ENCODE measurements at regions not wholly inside any gene's neighbourhood (a gene's known extent, or its start where the extent isn't known, plus 50 kb on each side); places are given as distances from the start of the nearest gene placed in this dataset.
A peak's percentile ranks its signal among the peaks of the same experiment; 100 is the strongest.

- no peak for DNase-seq
These were observed 170.9 kb downstream of the DUSP6 start for GRCh38 chr12:89181271-89181920.

- no peak for DNase-seq
These were observed 171.8 kb downstream of the DUSP6 start for GRCh38 chr12:89180496-89180895.

DNA sequence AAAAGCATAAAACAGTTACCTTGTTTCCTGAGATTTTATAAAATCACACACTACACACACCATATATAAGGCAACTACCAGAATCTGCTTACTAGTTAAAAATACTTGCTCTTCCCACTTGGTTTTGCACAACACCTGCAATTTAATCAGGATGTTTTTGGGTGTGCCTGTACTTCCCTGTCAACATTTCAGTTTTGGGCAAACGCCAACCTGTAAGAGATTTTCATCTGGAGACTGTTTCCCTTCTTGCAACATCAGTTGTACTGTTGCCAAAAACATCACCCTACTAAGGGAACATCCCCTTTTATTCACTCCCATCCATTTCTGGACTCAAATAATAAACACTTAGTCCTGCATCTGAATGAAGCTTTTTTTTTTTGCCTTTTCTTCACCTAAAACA, 172.3 kb downstream of the DUSP6 start:
- no peak for DNase-seq

- DNase-seq: no peak
These were observed 173.1 kb downstream of the DUSP6 start for GRCh38 chr12:89179245-89179644.

DNA sequence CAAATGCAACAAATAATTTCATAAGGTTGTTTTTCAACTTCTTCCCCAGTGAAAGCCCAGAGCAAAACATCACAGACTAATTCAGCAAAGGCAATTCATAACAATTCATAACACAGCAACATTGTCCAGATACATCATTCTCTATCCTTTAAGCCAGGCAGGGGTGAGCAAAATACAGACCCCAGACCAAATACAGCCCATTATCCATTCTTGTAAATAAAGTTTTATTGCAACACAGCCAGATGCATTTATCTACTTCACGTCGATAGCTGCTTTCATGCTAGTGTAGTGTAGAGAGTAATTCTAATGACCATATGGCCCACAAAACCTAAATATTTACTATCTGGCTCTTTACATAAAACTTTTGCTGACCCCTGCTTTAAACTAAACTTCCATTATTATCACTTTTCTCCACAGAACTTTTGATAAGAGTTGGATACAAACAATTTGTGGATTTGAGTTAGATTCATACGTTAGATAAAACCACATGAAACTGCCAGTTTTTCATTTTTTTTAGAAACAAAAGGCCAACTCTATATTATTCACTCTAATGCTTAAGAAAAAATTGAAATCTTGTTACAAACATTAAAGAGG, 174.4 kb downstream of the DUSP6 start:
- no peak for DNase-seq

DNA sequence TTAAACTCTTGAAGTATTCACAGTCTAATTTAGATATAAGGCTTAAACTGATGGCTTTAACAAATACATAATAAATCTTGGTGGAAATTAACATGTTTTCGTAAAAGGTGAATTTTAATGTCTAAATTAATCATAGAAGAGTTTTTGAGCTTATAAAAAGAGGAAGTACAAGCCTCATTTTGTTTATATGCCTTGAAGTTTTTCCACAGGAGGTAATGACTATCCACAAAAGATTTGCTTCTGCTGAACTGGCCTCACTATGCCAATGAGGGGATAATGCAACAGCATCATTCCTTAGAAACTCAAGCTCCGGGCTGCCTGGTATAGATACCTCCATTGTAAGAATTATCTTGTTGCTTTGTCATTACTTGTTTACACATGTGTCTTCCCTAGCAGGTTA, 175.6 kb downstream of the DUSP6 start:
- DNase-seq: no peak

DNA sequence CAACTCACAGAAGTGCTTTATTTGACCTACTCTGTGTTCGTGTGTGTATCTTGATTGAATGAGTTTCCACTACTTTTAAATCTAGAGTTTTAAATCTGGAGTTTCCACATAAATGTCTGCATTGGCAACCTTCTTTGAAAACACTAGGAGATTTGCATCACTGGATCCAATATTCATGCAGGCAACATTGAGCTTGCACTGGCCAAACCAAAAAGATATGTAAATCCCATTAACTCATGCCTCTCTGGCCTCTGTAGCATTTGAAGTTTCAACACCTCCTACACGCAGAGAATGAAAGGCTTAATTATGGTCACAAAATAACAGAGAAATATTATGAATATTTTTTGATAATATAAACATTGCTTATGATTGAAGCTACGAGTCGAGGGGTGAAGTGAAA, 178.6 kb downstream of the DUSP6 start:
- DNase-seq: no peak

DNA sequence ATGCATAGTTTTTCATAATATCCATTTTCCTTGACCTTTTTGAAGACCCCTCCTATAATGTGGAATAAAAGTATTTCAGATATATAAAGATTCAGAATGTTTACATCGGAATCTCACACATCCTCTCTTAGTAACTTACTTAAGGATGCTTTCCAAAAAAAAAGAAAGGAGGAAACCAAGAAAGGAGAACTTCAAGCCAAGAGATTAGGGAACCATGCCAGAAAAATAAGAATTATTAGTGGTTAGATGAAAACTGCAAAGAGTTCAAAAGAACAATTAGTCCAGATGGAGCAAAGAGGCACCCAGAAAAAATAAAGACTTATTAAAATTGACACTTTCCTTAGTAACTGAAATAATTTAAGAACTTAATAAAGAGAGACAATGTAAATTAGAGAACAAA, 179.2 kb downstream of the DUSP6 start:
- DNase-seq: no peak

- DNase-seq: no peak
These were observed 180.1 kb downstream of the DUSP6 start for GRCh38 chr12:89172224-89172623.

GRCh38 chr12:89169321-89169720, 183.0 kb downstream of the DUSP6 start:
- DNase-seq: no peak

DNA sequence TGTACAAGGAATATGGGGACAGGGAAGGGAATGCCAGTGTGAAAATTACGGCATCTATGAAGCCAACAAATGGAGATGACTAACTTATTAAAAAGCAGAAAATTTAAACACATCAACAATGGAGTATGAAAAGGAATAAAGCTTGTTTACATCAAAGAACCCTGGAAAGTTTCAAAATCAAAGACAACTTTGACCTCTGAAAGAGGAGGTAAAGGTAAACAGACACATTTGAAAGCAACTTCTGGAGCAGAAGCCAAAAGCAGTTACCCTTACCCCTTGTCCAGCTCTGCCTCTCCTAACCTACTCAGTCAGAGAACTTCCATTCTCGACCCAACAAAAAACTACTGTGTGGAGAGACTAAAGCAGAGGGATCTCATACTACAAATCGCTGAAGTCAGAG, 184.3 kb downstream of the DUSP6 start:
- DNase-seq: no peak

- DNase-seq: no peak
These were observed 185.8 kb downstream of the DUSP6 start for GRCh38 chr12:89166525-89166934.

- no peak for DNase-seq
These were observed 186.2 kb downstream of the DUSP6 start for GRCh38 chr12:89166121-89166520.

DNA sequence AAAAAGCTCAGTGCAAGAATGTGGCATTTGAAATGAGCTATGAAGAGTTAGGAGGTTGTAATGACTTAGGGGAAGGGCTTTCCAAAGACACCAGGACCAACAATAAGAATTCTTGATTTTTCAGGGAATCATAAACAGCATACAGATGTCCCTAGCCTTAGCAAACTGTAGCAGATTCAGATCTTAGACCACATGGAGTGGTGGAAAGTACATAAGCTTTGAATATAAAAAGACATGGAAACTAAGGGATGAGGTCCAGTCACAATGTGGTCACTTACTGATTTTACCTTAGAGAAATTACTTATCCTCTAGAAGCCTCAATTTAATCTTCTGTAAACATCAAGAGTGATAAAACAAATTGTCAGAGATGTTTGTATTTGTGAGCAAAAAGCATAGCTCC, 186.6 kb downstream of the DUSP6 start:
- no peak for DNase-seq

DNA sequence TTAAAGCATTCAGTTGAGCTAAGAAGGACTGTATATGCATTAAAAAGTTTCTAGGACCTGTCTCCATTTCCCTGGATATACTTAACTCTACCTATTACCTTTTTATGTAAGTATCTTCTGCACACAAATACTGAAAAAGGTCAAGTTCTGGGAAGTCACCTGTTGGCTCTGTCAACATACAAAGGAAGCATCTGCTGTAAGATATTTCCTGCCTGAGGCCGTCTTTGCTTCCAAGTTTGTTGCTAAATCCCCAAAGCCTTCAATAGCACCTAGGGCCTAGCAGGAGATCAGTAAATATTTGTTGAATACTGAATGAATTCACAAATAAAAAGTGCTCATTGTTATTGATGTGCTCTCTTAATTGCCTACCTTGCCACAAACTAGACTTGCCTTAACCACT, 188.4 kb downstream of the DUSP6 start:
- DNase-seq: no peak

DNA sequence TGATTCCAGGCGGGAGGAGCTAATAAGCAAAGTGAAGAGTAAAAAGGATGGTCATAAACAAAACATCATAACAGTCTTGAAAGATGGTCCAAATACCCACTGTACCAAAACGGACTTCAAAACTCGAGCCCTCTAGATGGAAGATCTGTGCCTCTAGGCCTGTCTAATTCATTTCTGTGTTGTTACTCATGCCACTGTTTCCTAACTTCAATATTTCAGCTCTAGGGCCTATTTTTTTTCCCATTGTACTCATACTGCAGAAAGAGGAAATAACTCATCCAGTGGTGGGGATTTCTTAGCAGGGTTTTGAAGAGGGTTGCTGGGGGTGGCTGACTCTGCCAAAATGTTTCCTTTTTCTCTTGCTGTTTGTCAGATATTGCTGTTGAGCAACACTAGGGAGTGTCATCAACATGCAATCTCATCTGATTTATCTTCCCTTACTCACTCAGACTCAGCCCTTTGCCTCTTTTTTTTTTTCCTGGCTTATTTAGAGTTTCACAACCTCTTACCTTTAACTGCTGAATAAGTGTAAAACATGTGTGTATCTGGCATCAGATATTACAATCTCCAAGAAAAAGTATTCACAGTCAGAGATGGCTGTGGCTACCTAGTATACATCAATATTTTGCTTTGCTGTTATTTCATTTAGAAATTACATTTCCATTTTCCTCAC, 189.6 kb downstream of the DUSP6 start:
- DNase-seq: peak; percentile 80

- no peak for DNase-seq
These were observed 190.7 kb downstream of the DUSP6 start for GRCh38 chr12:89161557-89161956.

DNA sequence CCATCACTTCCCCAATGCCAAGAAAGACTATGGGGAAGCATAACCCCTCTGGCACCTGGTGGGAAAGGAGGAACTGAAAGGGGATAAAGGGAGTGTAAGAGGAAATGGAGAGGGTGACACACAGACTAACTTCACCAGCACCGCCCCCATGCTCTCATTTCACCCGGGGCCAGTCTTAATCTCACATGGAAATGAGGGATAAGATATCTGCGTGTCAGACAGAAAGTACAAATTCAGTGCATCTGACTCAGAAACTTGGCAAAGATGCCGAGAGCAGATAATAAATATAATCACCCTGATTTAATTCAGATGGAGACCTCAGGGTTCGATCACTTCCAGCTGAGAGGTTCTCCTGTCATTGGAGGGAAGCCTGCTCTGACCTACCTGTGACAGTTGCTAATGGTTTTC, 191.6 kb downstream of the DUSP6 start:
- peak; percentile 72 for DNase-seq

- no peak for DNase-seq
These were observed 194.9 kb downstream of the DUSP6 start for GRCh38 chr12:89157413-89157812.

- DNase-seq: no peak
These were observed 195.4 kb downstream of the DUSP6 start for GRCh38 chr12:89156862-89157262.

GRCh38 chr12:89156340-89156739, 196.0 kb downstream of the DUSP6 start:
- DNase-seq: no peak

- no peak for DNase-seq
These were observed 196.5 kb downstream of the DUSP6 start for GRCh38 chr12:89155826-89156225.

- DNase-seq: no peak
These were observed 197.4 kb downstream of the DUSP6 start for GRCh38 chr12:89154743-89155499.

DNA sequence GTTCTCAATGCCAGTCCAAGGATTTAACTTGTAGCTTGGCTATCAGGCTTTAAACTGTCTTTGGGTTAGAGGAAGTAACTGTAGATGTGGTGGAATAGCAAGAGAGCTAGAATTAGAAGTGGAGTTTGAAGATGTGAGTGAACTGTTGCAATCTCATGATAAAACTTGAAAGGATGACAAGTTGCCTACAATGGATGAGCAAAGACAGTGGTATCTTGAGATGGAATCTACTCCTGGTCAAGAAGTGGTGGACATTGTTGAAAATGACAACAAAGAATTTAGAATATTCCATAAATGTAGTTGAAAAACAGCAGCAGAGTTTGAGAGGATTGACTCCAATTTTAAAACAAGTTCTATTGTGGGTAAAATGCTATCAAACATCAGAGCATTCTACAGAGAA, 199.0 kb downstream of the DUSP6 start:
- no peak for DNase-seq
